ENCODE measurements at regions not wholly inside any gene's neighbourhood (a gene's known extent, or its start where the extent isn't known, plus 50 kb on each side); places are given as distances from the start of the nearest gene placed in this dataset.
"Not testable (repeated sequence)": the region's sequence is repeated elsewhere in the genome, so short reads cannot be mapped to it uniquely, and the experiment has no call there.

- H4K20me1 ChIP-seq (ENCODE audit: insufficient read depth) = no peaks in the 10 kb centered on the region
- ATAC-seq = no peak
- no peaks in the 10 kb centered on the region for H3K9me3 ChIP-seq (ENCODE audit: control insufficient read depth in 1 of 2, insufficient read depth in 1 of 2, low read depth in 1 of 2, low read length in 2 of 2)
- H2AFZ ChIP-seq (ENCODE audit: low read depth, low read length, poor library complexity, severe bottlenecking) = no peak overlapping the region
- no peak for DNase-seq (ENCODE audit: low read depth, low spot score)
- no peaks in the 10 kb centered on the region for H3K36me3 ChIP-seq (ENCODE audit: control insufficient read depth in 1 of 2, insufficient read depth in 2 of 2, low read length in 2 of 2)
- no peaks in the 10 kb centered on the region for H3K79me2 ChIP-seq (ENCODE audit: insufficient read depth, low read length)
- no peak overlapping the region for H3K27ac ChIP-seq (ENCODE audit: low read depth, low read length)
- no peaks in the 10 kb centered on the region for H3K9me2 ChIP-seq (ENCODE audit: insufficient read depth)
- RAD21 ChIA-PET (ENCODE audit: low non-redundant PET in 1 of 2, low total read pairs in 2 of 2, uncharacterized antibody in 2 of 2, unreplicated experiment in 2 of 2) = no interaction called here
- no peak overlapping the region for H3K9ac ChIP-seq (ENCODE audit: low read length)
- intact Hi-C loops (cut with micrococcal nuclease) = no loop called here
- no peaks in the 10 kb centered on the region for H3K4me1 ChIP-seq (ENCODE audit: control insufficient read depth in 1 of 2, insufficient read depth in 2 of 2, low read length in 2 of 2)
- CTCF ChIA-PET = no interaction called here
- H3K27me3 ChIP-seq (ENCODE audit: insufficient read depth, low read length) = no peaks in the 10 kb centered on the region
- BruUV-seq (replicated peaks) = no TSS peak
- TF ChIP-seq POLR2AphosphoS5 (IDR thresholded peaks at IDR 0.05; ENCODE audit: low read depth, low read length) = no peak
- TF ChIP-seq RAD21 (IDR thresholded peaks at IDR 0.05; ENCODE audit: low read depth) = no peak
- TF ChIP-seq CBX3 (IDR thresholded peaks at IDR 0.05; ENCODE audit: low read depth) = no peak
- TF ChIP-seq, protein P1, sequence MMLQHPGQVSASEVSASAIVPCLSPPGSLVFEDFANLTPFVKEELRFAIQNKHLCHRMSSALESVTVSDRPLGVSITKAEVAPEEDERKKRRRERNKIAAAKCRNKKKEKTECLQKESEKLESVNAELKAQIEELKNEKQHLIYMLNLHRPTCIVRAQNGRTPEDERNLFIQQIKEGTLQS (IDR thresholded peaks at IDR 0.05) = no peak
- no peak for TF ChIP-seq ZNF274 (IDR thresholded peaks at IDR 0.05; ENCODE audit: low read depth, low read length)
- TF ChIP-seq, protein P2, sequence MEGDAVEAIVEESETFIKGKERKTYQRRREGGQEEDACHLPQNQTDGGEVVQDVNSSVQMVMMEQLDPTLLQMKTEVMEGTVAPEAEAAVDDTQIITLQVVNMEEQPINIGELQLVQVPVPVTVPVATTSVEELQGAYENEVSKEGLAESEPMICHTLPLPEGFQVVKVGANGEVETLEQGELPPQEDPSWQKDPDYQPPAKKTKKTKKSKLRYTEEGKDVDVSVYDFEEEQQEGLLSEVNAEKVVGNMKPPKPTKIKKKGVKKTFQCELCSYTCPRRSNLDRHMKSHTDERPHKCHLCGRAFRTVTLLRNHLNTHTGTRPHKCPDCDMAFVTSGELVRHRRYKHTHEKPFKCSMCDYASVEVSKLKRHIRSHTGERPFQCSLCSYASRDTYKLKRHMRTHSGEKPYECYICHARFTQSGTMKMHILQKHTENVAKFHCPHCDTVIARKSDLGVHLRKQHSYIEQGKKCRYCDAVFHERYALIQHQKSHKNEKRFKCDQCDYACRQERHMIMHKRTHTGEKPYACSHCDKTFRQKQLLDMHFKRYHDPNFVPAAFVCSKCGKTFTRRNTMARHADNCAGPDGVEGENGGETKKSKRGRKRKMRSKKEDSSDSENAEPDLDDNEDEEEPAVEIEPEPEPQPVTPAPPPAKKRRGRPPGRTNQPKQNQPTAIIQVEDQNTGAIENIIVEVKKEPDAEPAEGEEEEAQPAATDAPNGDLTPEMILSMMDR (IDR thresholded peaks at IDR 0.05 in 2 of 3, conservative IDR thresholded peaks at IDR 0.05 in 1 of 3; ENCODE audit: borderline replicate concordance in 1 of 3, insufficient read depth in 1 of 3, low read depth in 2 of 3, low read length in 2 of 3) = no peak
- TF ChIP-seq POLR2A (IDR thresholded peaks at IDR 0.05; ENCODE audit: borderline replicate concordance, extremely low read depth, insufficient read depth, insufficient read length) = no peak
- H3K4me2 ChIP-seq (ENCODE audit: low read length) = no peak overlapping the region
- POLR2A ChIA-PET = no interaction called here
- H3K4me3 ChIP-seq (replicated peaks in 1 of 2; ENCODE audit: low read depth in 1 of 2, low read length in 2 of 2) = no peak overlapping the region
These were observed 1761.8 kb downstream of the SLITRK5 start for GRCh38 chr13:89432997-89433396.

DNA sequence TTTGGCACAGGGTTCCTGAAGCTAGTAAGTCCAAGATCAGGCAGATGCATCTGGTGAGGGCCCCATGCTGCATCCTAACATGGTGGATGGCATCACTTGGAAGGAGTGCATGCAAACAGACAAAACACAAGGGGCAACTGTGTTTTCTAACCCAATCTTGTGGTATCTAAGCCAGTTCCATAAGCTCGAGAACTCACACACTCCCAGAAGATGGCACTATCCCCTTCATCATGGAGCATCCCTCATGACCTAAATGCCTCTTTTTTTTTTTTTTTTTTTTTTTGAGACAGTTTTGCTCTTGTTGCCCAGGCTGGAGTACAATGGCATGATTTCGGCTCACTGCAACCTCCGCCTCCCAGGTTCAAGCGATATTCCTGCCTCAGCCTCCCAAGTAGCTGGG, 1763.5 kb downstream of the SLITRK5 start:
- H3K9ac ChIP-seq (ENCODE audit: low read length); RAD21 ChIA-PET (ENCODE audit: low non-redundant PET in 1 of 2, low total read pairs in 2 of 2, uncharacterized antibody in 2 of 2, unreplicated experiment in 2 of 2); H4K20me1 ChIP-seq (ENCODE audit: insufficient read depth); ATAC-seq; H3K27ac ChIP-seq (ENCODE audit: low read depth, low read length); H3K36me3 ChIP-seq (ENCODE audit: control insufficient read depth in 1 of 2, insufficient read depth in 2 of 2, low read length in 2 of 2); H3K9me2 ChIP-seq (ENCODE audit: insufficient read depth); H3K4me1 ChIP-seq (ENCODE audit: control insufficient read depth in 1 of 2, insufficient read depth in 2 of 2, low read length in 2 of 2); H3K4me2 ChIP-seq (ENCODE audit: low read length); H3K27me3 ChIP-seq (ENCODE audit: insufficient read depth, low read length); BruUV-seq (replicated peaks); H3K4me3 ChIP-seq (replicated peaks in 1 of 2; ENCODE audit: low read depth in 1 of 2, low read length in 2 of 2); H3K79me2 ChIP-seq (ENCODE audit: insufficient read depth, low read length); POLR2A ChIA-PET; H3K9me3 ChIP-seq (ENCODE audit: control insufficient read depth in 1 of 2, insufficient read depth in 1 of 2, low read depth in 1 of 2, low read length in 2 of 2); H2AFZ ChIP-seq (ENCODE audit: low read depth, low read length, poor library complexity, severe bottlenecking); intact Hi-C loops (cut with micrococcal nuclease): not testable (repeated sequence)
- CTCF ChIA-PET = interaction anchor here (1.4 kb wide), 1 partner anchor 261 kb away, joined by 7 read pairs; no protein-coding TSS in a partner anchor
- DNase-seq (ENCODE audit: low read depth, low spot score) = peak; percentile 1

All from HCT116 (cell line).